HG02623 (cell line): ENCODE measurements at regions not wholly inside any gene's neighbourhood (a gene's known extent, or its start where the extent isn't known, plus 50 kb on each side); places are given as distances from the start of the nearest gene placed in this dataset.
"Not testable (repeated sequence)": the region's sequence is repeated elsewhere in the genome, so short reads cannot be mapped to it uniquely, and the experiment has no call there.

ENCODE experiments used
- ATAC-seq: cut with Tn5 transposase; IDR thresholded peaks from one replicate; pipeline ENCODE4 v1.9.1; 2021; ENCODE audit warnings: moderate library complexity; ENCODE audit not compliant: unreplicated experiment

DNA sequence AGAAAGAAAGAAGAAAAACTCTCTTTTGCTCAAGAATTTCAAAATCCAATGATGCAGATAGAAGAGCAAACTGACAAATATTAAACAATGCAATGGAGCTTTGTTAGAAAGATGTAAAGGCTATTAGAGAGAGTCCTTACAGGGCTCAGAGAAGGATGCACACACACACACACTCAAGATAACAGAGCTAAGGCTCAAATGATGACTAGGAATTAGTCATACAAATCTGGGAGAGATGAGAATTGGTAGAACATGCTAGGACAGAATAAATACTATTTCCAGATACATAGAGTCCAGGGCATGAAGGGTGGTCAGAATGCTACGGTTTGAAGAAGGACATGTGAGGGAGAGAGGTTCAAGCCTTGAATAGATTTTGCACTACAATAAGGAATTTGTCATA is 650.1 kb upstream of the MDGA2 start:
- ATAC-seq = no peak

DNA sequence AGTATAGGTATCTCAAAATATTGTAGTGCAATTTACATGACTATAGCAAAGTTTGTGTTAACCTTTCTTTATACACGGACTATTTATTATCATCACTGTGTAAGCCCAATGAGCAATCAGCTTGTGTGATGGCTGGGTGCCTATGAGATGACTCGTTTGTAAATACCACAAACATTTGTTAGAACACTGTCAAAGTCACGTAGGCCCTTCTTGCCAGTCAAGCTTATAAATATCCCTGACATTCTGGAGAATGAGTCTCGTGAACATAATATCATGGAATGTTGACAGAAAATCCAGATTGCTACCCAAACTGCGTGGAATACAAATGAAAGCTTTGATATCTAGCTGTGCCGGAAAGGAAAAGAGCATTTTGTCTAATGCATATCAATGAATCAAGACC is 648.3 kb upstream of the MDGA2 start:
- ATAC-seq = no peak

GRCh38 chr14:48319823-48320222 is 644.4 kb upstream of the MDGA2 start:
- no peak for ATAC-seq

GRCh38 chr14:48304729-48305128 is 629.3 kb upstream of the MDGA2 start:
- no peak for ATAC-seq

DNA sequence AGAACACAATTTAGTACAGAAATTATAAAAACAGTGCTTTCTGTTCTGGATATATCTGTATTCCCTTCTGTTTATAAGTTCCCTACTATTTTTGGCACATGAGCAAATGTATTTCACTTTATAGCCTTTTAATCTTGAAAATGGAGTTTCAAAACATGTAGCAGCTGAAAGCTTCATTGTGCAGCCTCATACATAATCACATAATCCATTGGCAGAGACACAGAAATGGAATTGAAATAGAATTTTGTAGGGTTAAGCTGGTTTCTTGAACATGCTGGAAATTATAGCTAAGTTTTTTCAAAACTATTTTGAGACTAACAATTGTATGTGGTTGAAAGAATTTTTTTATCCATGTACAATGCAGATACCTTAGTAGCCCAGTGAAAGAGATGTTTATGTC is 614.3 kb upstream of the MDGA2 start:
- no peak for ATAC-seq

GRCh38 chr14:48285217-48285616 is 609.8 kb upstream of the MDGA2 start:
- ATAC-seq = not testable (repeated sequence)

DNA sequence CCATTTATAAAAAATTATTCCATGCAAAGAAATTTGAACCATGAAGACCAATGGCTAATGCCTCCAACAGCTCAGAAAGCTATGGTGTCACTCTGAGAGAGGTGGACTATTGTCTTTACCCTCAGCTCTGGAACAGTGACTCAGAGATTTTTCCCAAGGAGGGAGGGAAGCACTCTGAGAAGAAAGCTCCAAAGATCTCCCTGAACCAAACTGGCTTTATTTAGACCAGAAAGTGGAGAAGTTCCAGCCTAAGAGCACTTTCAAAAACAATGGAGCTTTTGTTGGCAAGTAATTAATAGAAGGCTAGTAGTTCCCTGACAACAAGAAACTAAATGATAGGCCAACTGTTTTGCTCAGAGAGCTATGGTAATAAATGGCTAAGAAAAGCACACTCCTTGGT is 599.9 kb upstream of the MDGA2 start:
- ATAC-seq = no peak

DNA sequence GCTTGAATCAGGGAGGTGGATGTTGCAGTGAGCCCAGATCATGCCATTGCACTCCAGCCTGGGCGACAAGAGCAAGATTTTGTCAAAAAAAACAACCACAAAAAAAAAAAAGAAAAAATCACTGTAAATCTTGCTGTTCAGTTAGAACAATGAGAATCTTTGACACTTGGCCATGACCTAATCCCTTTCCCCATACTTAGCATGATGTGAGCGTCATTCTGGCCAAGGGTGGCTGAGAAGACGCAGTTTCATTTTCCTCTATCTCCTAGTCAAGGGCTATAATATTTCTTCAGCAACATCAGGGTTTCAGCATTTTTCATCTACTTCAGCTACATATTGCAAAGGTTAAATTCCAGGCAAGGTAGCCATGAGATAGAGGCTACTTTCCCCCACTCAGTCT is 599.4 kb upstream of the MDGA2 start:
- ATAC-seq = no peak

GRCh38 chr14:48267926-48268325 is 592.5 kb upstream of the MDGA2 start:
- not testable (repeated sequence) for ATAC-seq

- not testable (repeated sequence) for ATAC-seq
Observed at GRCh38 chr14:48266201-48266600, 590.8 kb upstream of the MDGA2 start.

GRCh38 chr14:48261436-48261835 is 586.0 kb upstream of the MDGA2 start:
- no peak for ATAC-seq

GRCh38 chr14:48260394-48261295 is 585.2 kb upstream of the MDGA2 start:
- ATAC-seq = not testable (repeated sequence)

- ATAC-seq = not testable (repeated sequence)
Observed at GRCh38 chr14:48259876-48260275, 584.5 kb upstream of the MDGA2 start.

DNA sequence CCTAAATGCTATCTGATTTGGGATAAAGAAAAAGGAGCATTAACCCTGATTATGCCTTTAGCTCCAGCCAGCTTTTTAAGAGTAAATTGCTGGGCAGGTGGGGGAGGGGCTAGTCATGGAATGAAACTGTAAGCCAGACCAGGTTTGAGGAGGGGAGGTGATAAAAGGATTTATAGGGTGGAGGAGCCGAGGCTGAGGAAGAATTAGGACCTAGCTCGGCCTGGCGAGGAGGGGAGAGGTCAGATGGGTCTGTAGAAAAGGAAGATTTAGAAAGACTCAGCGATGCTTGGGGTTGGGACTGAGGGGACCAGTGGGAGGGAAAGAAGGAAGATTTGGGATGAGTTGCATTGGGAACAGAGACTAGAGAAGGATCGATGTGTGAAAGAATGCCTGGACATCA is 583.8 kb upstream of the MDGA2 start:
- not testable (repeated sequence) for ATAC-seq

- ATAC-seq = not testable (repeated sequence)
Observed at GRCh38 chr14:48258703-48259102, 583.3 kb upstream of the MDGA2 start.

GRCh38 chr14:48253020-48253419 is 577.6 kb upstream of the MDGA2 start:
- ATAC-seq = no peak

GRCh38 chr14:48251290-48251689 is 575.9 kb upstream of the MDGA2 start:
- no peak for ATAC-seq

- ATAC-seq = no peak
Observed at GRCh38 chr14:48250575-48250974, 575.2 kb upstream of the MDGA2 start.

- ATAC-seq = no peak
Observed at GRCh38 chr14:48247977-48248376, 572.6 kb upstream of the MDGA2 start.

DNA sequence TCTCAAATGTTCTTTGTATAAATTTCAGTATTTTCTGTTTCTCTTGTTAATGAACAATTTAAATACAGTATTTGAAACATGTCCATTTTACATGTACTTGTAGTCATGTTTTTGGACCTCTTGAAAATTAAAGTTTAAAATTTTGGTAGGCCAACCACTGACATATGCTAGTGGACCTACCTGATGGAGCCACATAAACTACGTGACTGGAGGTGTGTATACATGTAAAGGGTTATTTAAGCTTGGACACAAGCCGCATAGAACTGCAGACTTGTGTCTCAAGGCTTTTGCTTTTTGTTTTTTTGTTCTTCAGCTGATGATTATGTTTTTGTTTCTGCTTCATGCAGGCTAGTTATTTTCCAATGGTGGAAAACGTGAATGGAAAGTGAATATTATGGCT is 568.5 kb upstream of the MDGA2 start:
- ATAC-seq = no peak

GRCh38 chr14:48229091-48229490 is 553.7 kb upstream of the MDGA2 start:
- ATAC-seq = no peak

GRCh38 chr14:48193893-48194292 is 518.5 kb upstream of the MDGA2 start:
- no peak for ATAC-seq

- ATAC-seq = not testable (repeated sequence)
Observed at GRCh38 chr14:48149624-48150023, 474.2 kb upstream of the MDGA2 start.
